Stomach (tissue), 8 donors: ENCODE measurements at regions not wholly inside any gene's neighbourhood (a gene's known extent, or its start where the extent isn't known, plus 50 kb on each side); places are given as distances from the start of the nearest gene placed in this dataset.

ENCODE experiments used
- DNase-seq, 2 donors: peaks; one replicate each; pipeline versions ENCODE4 v3.0.0 to v3.0.0-alpha.2; 2013 to 2019
- H3K27ac ChIP-seq, 5 donors: fragments of 200-600 bp in 4 of 5; sonication (generic) in 4 of 5; one replicate each; pipeline ENCODE4 v1.5.1; 2013 to 2019; ENCODE audit warnings: mild to moderate bottlenecking in 1 of 5, moderate library complexity in 1 of 5
- H3K27me3 ChIP-seq, 3 donors: fragments of 200-600 bp; sonication (generic); one replicate each; pipeline ENCODE4 v1.5.1; 2017 to 2019; ENCODE audit warnings: mixed run types in 1 of 3
- H3K36me3 ChIP-seq, 4 donors: fragments of 200-600 bp; sonication (generic); 1 replicate in 3 of 4; 2 replicates in 1 of 4; pipeline ENCODE4 v1.5.1; 2016 to 2019
- H3K4me1 ChIP-seq, 4 donors: fragments of 200-600 bp; sonication (generic); one replicate each; pipeline ENCODE4 v1.5.1; 2016 to 2019
- H3K4me3 ChIP-seq, 4 donors: fragments of 200-600 bp; sonication (generic) in 3 of 4; one replicate each; pipeline ENCODE4 v1.5.1; 2016 to 2019; ENCODE audit warnings: mild to moderate bottlenecking in 1 of 4
- H3K9me3 ChIP-seq, 4 donors: fragments of 200-600 bp; sonication (generic); one replicate each; pipeline ENCODE4 v1.5.1; 2016 to 2019
- CTCF ChIP-seq, 7 experiments: fragments of 450-650 bp in 4 of 7; fragments of 200-600 bp in 3 of 7; sonication (generic) in 3 of 7; IDR thresholded peaks; one replicate each; pipeline ENCODE4 v1.5.1; 2016 to 2019; ENCODE audit warnings: antibody characterized with exemption in 7 of 7, control low read depth in 2 of 7, mild to moderate bottlenecking in 1 of 7
- EP300 ChIP-seq: sonication (generic); formaldehyde crosslinking; IDR thresholded peaks from one replicate; pipeline ENCODE4 v1.6.1; 2017; ENCODE audit warnings: antibody characterized with exemption
- POLR2A ChIP-seq, 4 donors: fragments of 450-650 bp; IDR thresholded peaks; one replicate each; pipeline ENCODE4 v1.6.1; 2016; ENCODE audit warnings: antibody characterized with exemption in 4 of 4, control low read depth in 2 of 4, mild to moderate bottlenecking in 1 of 4, moderate library complexity in 1 of 4
- POLR2AphosphoS5 ChIP-seq, 3 donors: sonication (generic); formaldehyde crosslinking; IDR thresholded peaks; one replicate each; pipeline ENCODE4 v1.6.1; 2016; ENCODE audit warnings: antibody characterized with exemption in 3 of 3
- WGBS, 5 donors: extraction: QIAGEN DNeasy Blood & Tissue Kit in 3 of 5; methylation state at CpG; one replicate each; pipeline versions ENCODE4 v1.1.5 to v1.1.7; 2013 to 2018; 5-methylcytosine and 5-hydroxymethylcytosine counted together
- intact Hi-C: fragments of 100-400 bp; cut with DNase I; formaldehyde crosslinking; loops from one replicate; pipeline ENCODE4 v1.15.1; 2023; ENCODE audit warnings: low total_unique reads
- donor health status: healthy with polysubstance abuse.
- donor health status: Bipolar disorder and iron deficiency.
- donor health status: healthy.

GRCh38 chr2:60044484-60044883, 509.0 kb downstream of the BCL11A start:
- H3K9me3 ChIP-seq = no peaks in the 10 kb centered on the region
- no peak overlapping the region for H3K4me3 ChIP-seq
- DNase-seq = no peak
- H3K36me3 ChIP-seq = no peaks in the 10 kb centered on the region
- H3K27ac ChIP-seq = no peak overlapping the region
- no peaks in the 10 kb centered on the region for H3K27me3 ChIP-seq
- 83 to 98% (median 94%) methylated on average over 1 of the region's 1 CpG for WGBS, 5 donors
- intact Hi-C loops = no loop called here
- no peak for TF ChIP-seq EP300
- no peak for TF ChIP-seq CTCF (IDR thresholded peaks at IDR 0.05)
- no peak for TF ChIP-seq POLR2AphosphoS5 (IDR thresholded peaks at IDR 0.05)
- no peak for TF ChIP-seq POLR2A (IDR thresholded peaks at IDR 0.05)
- no peaks in the 10 kb centered on the region for H3K4me1 ChIP-seq

GRCh38 chr2:60042023-60042422, 511.4 kb downstream of the BCL11A start:
- 28 to 68% (median 41%) methylated on average over 3 of the region's 3 CpGs for WGBS, 5 donors
- no peaks in the 10 kb centered on the region for H3K27me3 ChIP-seq
- no peak for DNase-seq
- H3K4me3 ChIP-seq = no peak overlapping the region
- H3K36me3 ChIP-seq = no peaks in the 10 kb centered on the region
- H3K9me3 ChIP-seq = no peaks in the 10 kb centered on the region
- H3K27ac ChIP-seq = no peak overlapping the region
- no peak for TF ChIP-seq POLR2A (IDR thresholded peaks at IDR 0.05)
- TF ChIP-seq EP300 = no peak
- TF ChIP-seq POLR2AphosphoS5 (IDR thresholded peaks at IDR 0.05) = no peak
- TF ChIP-seq CTCF (IDR thresholded peaks at IDR 0.05) = no peak
- H3K4me1 ChIP-seq = no peaks in the 10 kb centered on the region
- intact Hi-C loops = no loop called here

GRCh38 chr2:60033325-60033724, 520.1 kb downstream of the BCL11A start:
- H3K9me3 ChIP-seq = peaks cover 0 to 10% (median 8%) of the 10 kb centered on the region in 4 donors
- H3K27me3 ChIP-seq = no peaks in the 10 kb centered on the region
- WGBS, 5 donors = 49 to 72% (median 59%) methylated on average over 4 of the region's 4 CpGs
- H3K4me3 ChIP-seq = no peak overlapping the region
- intact Hi-C loops = no loop called here
- no peak for DNase-seq
- TF ChIP-seq POLR2A (IDR thresholded peaks at IDR 0.05) (no peak), EP300 (no peak), POLR2AphosphoS5 (IDR thresholded peaks at IDR 0.05) (no peak)
- H3K27ac ChIP-seq = no peak overlapping the region
- no peaks in the 10 kb centered on the region for H3K4me1 ChIP-seq
- no peaks in the 10 kb centered on the region for H3K36me3 ChIP-seq

- no peak overlapping the region for H3K4me3 ChIP-seq
These were observed 523.9 kb downstream of the BCL11A start for GRCh38 chr2:60029566-60029883.

More at GRCh38 chr2:60029566-60029883, 523.9 kb downstream of the BCL11A start:
- H3K27me3 ChIP-seq = no peaks in the 10 kb centered on the region
- no peak overlapping the region for H3K27ac ChIP-seq
- WGBS, 5 donors = 25 to 38% (median 33%) methylated on average over 1 of the region's 1 CpG
- H3K4me1 ChIP-seq = no peaks in the 10 kb centered on the region
- DNase-seq = no peak
- no peaks in the 10 kb centered on the region for H3K36me3 ChIP-seq
- H3K9me3 ChIP-seq = peaks cover 0 to 10% (median 3%) of the 10 kb centered on the region in 4 donors
- intact Hi-C loops = no loop called here
- TF ChIP-seq CTCF (IDR thresholded peaks at IDR 0.05) (no peak), EP300 (no peak), POLR2AphosphoS5 (IDR thresholded peaks at IDR 0.05) (no peak), POLR2A (IDR thresholded peaks at IDR 0.05) (no peak)
